Activated naive CD8-positive, alpha-beta T cell treated with anti-CD3 and anti-CD28 coated beads, Interleukin-2, amount 10 ng/mL, durations not matched to agents 7 days and 5 days (primary cell): ENCODE measurements at regions not wholly inside any gene's neighbourhood (a gene's known extent, or its start where the extent isn't known, plus 50 kb on each side); places are given as distances from the start of the nearest gene placed in this dataset.
"Not testable (repeated sequence)": the region's sequence is repeated elsewhere in the genome, so short reads cannot be mapped to it uniquely, and the experiment has no call there.

Experiments
- ATAC-seq: fragments of 150-1000 bp; cut with Tn5 transposase; one replicate; pipeline ENCODE4 v1.10.0; 2021; ENCODE audit warnings: low read depth, moderate library complexity
- POLR2A ChIA-PET: fragments of 350-600 bp; sonication (Branson Sonifier 250); formaldehyde crosslinking; loops from one replicate; lab custom pipeline; 2021; ENCODE audit warnings: antibody characterized with exemption; lab: Charles Lee
- DNase-seq: peaks from one replicate; pipeline ENCODE4 v3.0.0; 2021
- H3K27ac Mint-ChIP-seq: one replicate; pipeline ENCODE4 v1.8.0; 2022; ENCODE audit warnings: mild to moderate bottlenecking, mixed read lengths
- H3K27me3 Mint-ChIP-seq: one replicate; pipeline ENCODE4 v1.8.0; 2022; ENCODE audit warnings: mild to moderate bottlenecking, moderate library complexity, mixed read lengths
- H3K36me3 Mint-ChIP-seq: one replicate; pipeline ENCODE4 v1.8.0; 2021; ENCODE audit warnings: mild to moderate bottlenecking, mixed read lengths
- H3K4me1 Mint-ChIP-seq: one replicate; pipeline ENCODE4 v1.8.0; 2021; ENCODE audit warnings: mixed read lengths
- H3K4me3 Mint-ChIP-seq: one replicate; pipeline ENCODE4 v1.8.0; 2022; ENCODE audit warnings: mild to moderate bottlenecking, moderate library complexity, mixed read lengths
- H3K9me3 Mint-ChIP-seq: one replicate; pipeline ENCODE4 v1.8.0; 2021; ENCODE audit warnings: mixed read lengths

DNA sequence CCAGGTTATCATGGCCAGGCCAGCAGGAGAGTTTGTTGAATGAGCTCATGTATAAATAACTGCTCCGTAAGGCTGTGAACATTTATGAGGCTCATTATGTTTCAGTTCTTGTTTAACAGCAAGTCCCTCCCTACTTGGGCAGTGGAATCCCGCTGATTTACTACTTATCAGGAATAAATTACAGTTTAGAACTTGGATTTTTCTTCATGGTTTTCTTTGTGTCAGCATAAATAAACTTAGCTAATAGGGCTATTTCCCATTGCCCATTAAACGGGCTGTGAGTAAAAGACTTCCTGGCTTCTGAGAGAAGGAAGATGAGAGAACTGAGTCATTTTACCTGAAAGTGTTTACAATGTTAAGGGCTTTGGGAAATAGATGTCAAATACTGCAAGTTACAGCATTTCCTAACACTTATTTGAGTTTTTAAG is 701.6 kb upstream of the ANKRD30A start:
- Mint-ChIP-seq H3K27me3 (no peaks in the 10 kb centered on the region), H3K36me3 (no peaks in the 10 kb centered on the region), H3K4me3 (no peak overlapping the region), H3K9me3 (peaks cover 2% of the 10 kb centered on the region), H3K27ac (no peak overlapping the region), H3K4me1 (no peaks in the 10 kb centered on the region)
- POLR2A ChIA-PET = no interaction called here
- ATAC-seq = no peak
- no peak for DNase-seq

DNA sequence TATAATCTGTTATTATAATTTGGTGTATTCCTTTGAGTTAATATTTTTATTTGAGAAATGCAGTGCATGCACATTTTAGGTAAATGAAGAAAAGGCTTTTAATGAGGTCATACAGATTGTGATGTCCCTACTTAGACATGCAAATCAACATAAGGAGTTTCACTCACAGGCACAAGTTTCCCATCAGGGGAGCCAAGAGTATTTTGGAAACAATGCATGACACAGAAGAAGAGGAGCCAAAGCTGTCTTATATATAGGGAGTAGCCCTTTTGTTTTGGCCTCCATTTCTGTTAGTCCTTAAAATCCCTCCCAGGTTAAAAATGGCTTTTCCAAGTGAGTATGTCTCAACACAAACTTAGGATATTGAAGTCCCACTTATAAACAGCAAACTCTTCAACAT is 703.4 kb upstream of the ANKRD30A start:
- Mint-ChIP-seq H3K36me3 (no peaks in the 10 kb centered on the region), H3K27me3 (no peaks in the 10 kb centered on the region), H3K4me1 (no peaks in the 10 kb centered on the region), H3K4me3 (no peak overlapping the region), H3K9me3 (peaks cover 1% of the 10 kb centered on the region), H3K27ac (no peak overlapping the region)
- POLR2A ChIA-PET = no interaction called here
- DNase-seq (no peak), ATAC-seq (no peak)

DNA sequence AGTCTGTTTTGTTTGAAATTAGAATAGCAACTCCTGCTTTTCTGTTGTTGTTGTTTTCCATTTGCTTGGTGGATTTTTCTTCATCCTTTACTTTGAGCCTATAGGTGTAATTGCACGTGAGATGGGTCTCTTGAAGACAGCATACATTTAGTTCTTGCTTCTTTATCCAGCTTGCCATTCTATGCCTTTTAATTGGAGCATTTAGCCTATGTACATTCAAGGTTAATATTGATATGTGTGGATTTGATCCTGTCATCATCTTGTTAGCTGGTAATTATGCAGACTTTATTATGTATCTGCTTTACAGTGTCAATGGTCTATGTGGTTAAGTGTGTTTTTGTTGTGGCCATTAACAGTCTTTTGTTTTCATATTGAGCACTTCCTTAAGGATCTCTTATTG is 708.9 kb upstream of the ANKRD30A start:
- ATAC-seq = no peak
- no peak for DNase-seq
- Mint-ChIP-seq H3K36me3 (no peaks in the 10 kb centered on the region), H3K4me1 (no peaks in the 10 kb centered on the region), H3K27me3 (no peaks in the 10 kb centered on the region), H3K9me3 (peaks cover 8% of the 10 kb centered on the region), H3K4me3 (no peak overlapping the region), H3K27ac (no peak overlapping the region)
- POLR2A ChIA-PET = no interaction called here

GRCh38 chr10:36412942-36413341 is 712.5 kb upstream of the ANKRD30A start:
- H3K4me3 Mint-ChIP-seq = no peak overlapping the region
- POLR2A ChIA-PET = no interaction called here
- DNase-seq (no peak), ATAC-seq (no peak)
- no peaks in the 10 kb centered on the region for H3K36me3 Mint-ChIP-seq
- H3K4me1 Mint-ChIP-seq = no peaks in the 10 kb centered on the region
- H3K9me3 Mint-ChIP-seq = peaks cover 8% of the 10 kb centered on the region
- H3K27me3 Mint-ChIP-seq = no peaks in the 10 kb centered on the region
- no peak overlapping the region for H3K27ac Mint-ChIP-seq

DNA sequence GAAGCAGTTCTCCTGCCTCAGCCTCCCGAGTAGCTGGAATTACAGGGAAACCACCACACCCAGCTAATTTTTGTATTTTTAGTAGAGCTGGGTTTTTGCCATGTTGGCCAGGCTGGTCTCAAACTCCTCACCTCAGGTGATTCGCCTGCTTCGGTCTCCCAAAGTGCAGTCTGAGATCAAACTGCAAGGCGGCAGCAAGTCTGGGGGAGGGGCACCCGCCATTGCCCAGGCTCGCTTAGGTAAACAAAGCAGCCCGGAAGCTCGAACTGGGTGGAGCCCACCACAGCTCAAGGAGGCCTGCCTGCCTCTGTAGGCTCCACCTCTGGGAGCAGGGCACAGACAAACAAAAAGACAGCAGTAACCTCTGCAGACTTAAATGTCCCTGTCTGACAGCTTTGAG is 725.2 kb upstream of the ANKRD30A start:
- ATAC-seq, H3K27me3 Mint-ChIP-seq, DNase-seq, H3K4me1 Mint-ChIP-seq, H3K36me3 Mint-ChIP-seq, H3K27ac Mint-ChIP-seq, H3K9me3 Mint-ChIP-seq, H3K4me3 Mint-ChIP-seq, POLR2A ChIA-PET: not testable (repeated sequence)

GRCh38 chr10:36393801-36394200 is 731.6 kb upstream of the ANKRD30A start:
- no peaks in the 10 kb centered on the region for H3K27me3 Mint-ChIP-seq
- no peaks in the 10 kb centered on the region for H3K36me3 Mint-ChIP-seq
- H3K4me3 Mint-ChIP-seq = no peak overlapping the region

GRCh38 chr10:36391405-36391804 is 734.0 kb upstream of the ANKRD30A start:
- Mint-ChIP-seq H3K4me3 (no peak overlapping the region), H3K9me3 (peaks cover 4% of the 10 kb centered on the region), H3K27me3 (no peaks in the 10 kb centered on the region), H3K4me1 (no peaks in the 10 kb centered on the region), H3K36me3 (no peaks in the 10 kb centered on the region), H3K27ac (no peak overlapping the region)
- no peak for DNase-seq
- POLR2A ChIA-PET = no interaction called here
- no peak for ATAC-seq

More at GRCh38 chr10:36393801-36394200, 731.6 kb upstream of the ANKRD30A start:
- DNase-seq = no peak
- Mint-ChIP-seq H3K27ac (no peak overlapping the region), H3K9me3 (peaks cover 2% of the 10 kb centered on the region), H3K4me1 (no peaks in the 10 kb centered on the region)
- no peak for ATAC-seq
- POLR2A ChIA-PET = no interaction called here

DNA sequence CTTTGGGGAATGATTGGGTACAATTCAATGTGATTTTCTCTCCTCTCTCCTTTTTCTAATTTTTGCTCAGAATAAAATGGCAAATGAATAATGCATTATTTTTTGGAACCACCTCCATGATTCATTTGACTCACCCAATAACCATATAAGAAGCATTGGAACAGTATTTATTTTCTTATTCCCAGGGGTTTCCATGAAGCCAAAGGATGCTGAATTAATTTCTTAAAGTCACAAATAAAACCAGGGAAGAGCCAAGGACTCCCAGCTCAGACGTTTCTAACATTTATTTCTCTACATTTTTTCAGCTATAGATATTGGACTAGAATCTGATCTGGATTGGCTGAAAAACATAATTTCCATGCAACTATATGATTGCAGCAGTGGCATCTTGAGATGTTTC is 735.2 kb upstream of the ANKRD30A start:
- POLR2A ChIA-PET = no interaction called here
- Mint-ChIP-seq H3K9me3 (peaks cover 4% of the 10 kb centered on the region), H3K4me3 (no peak overlapping the region), H3K36me3 (no peaks in the 10 kb centered on the region), H3K27me3 (no peaks in the 10 kb centered on the region), H3K27ac (no peak overlapping the region), H3K4me1 (no peaks in the 10 kb centered on the region)
- no peak for ATAC-seq
- no peak for DNase-seq

- no peaks in the 10 kb centered on the region for H3K27me3 Mint-ChIP-seq
- no peak overlapping the region for H3K27ac Mint-ChIP-seq
- H3K9me3 Mint-ChIP-seq = peaks cover 4% of the 10 kb centered on the region
- DNase-seq (no peak), ATAC-seq (no peak)
- H3K36me3 Mint-ChIP-seq = no peaks in the 10 kb centered on the region
- H3K4me1 Mint-ChIP-seq = no peaks in the 10 kb centered on the region
- POLR2A ChIA-PET = no interaction called here
- H3K4me3 Mint-ChIP-seq = no peak overlapping the region
Measured at GRCh38 chr10:36388166-36388565, 737.2 kb upstream of the ANKRD30A start.

- no peak for DNase-seq
- Mint-ChIP-seq H3K36me3 (no peaks in the 10 kb centered on the region), H3K4me3 (no peak overlapping the region), H3K4me1 (no peaks in the 10 kb centered on the region), H3K27me3 (no peaks in the 10 kb centered on the region), H3K9me3 (peaks cover 4% of the 10 kb centered on the region), H3K27ac (no peak overlapping the region)
- ATAC-seq = no peak
- POLR2A ChIA-PET = no interaction called here
Measured at GRCh38 chr10:36385693-36386092, 739.7 kb upstream of the ANKRD30A start.

DNA sequence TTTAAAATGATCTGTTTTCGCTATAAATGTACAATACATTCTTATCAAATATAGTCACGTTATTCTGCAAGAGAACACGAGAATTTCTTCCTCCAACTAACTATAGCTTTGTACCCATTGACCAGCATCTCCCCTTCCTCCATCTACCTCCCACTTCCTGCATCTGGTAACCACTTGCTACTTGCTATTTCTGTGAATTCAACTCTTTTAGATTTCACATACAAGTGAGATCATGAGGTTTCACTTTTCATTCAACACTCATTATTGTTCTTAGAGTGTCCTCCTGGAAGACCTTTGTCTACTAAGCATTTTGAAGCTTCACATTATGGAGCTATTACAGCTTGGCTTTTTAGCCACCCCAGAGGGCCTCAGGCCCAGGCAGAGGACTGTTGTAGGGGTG is 741.3 kb upstream of the FZD8 start:
- Mint-ChIP-seq H3K9me3 (peaks cover 3% of the 10 kb centered on the region), H3K27me3 (no peaks in the 10 kb centered on the region), H3K27ac (no peak overlapping the region), H3K36me3 (no peaks in the 10 kb centered on the region), H3K4me1 (no peaks in the 10 kb centered on the region), H3K4me3 (no peak overlapping the region)
- ATAC-seq (no peak), DNase-seq (no peak)
- POLR2A ChIA-PET = no interaction called here

DNA sequence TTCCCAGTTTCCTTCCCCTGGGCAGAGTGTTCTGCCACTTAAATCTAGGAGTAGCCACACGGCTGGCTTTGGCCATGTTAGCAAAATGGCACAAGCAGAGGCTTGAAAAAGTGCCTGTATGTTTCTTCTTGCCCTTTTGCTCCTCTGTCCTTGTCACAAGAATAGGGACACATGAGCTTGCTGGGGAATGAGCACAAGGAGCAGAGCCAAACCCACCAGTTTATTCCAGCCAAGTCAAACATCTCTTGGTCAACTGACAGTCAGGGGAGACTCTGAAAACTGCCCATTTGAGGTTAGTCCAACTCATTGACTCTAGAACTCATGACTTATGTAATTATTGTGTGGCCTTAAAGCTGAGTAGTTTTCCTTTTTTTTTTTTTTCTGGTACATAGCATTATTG is 739.7 kb upstream of the FZD8 start:
- no peak overlapping the region for H3K27ac Mint-ChIP-seq
- no peaks in the 10 kb centered on the region for H3K27me3 Mint-ChIP-seq
- peaks cover 3% of the 10 kb centered on the region for H3K9me3 Mint-ChIP-seq
- ATAC-seq = no peak
- DNase-seq = no peak
- no peak overlapping the region for H3K4me3 Mint-ChIP-seq
- no peaks in the 10 kb centered on the region for H3K36me3 Mint-ChIP-seq
- POLR2A ChIA-PET = no interaction called here
- H3K4me1 Mint-ChIP-seq = no peaks in the 10 kb centered on the region

GRCh38 chr10:36380538-36380937 is 738.4 kb upstream of the FZD8 start:
- Mint-ChIP-seq H3K4me1 (no peaks in the 10 kb centered on the region), H3K4me3 (no peak overlapping the region), H3K36me3 (no peaks in the 10 kb centered on the region), H3K27ac (no peak overlapping the region), H3K27me3 (no peaks in the 10 kb centered on the region), H3K9me3 (peaks cover 3% of the 10 kb centered on the region)
- no peak for ATAC-seq
- no peak for DNase-seq
- POLR2A ChIA-PET = no interaction called here

- Mint-ChIP-seq H3K9me3 (peaks cover 8% of the 10 kb centered on the region), H3K4me3 (no peak overlapping the region), H3K4me1 (no peaks in the 10 kb centered on the region), H3K27me3 (no peaks in the 10 kb centered on the region), H3K36me3 (no peaks in the 10 kb centered on the region), H3K27ac (no peak overlapping the region)
- no peak for ATAC-seq
- POLR2A ChIA-PET = no interaction called here
- DNase-seq = no peak
Measured at GRCh38 chr10:36375107-36375506, 733.0 kb upstream of the FZD8 start.

DNA sequence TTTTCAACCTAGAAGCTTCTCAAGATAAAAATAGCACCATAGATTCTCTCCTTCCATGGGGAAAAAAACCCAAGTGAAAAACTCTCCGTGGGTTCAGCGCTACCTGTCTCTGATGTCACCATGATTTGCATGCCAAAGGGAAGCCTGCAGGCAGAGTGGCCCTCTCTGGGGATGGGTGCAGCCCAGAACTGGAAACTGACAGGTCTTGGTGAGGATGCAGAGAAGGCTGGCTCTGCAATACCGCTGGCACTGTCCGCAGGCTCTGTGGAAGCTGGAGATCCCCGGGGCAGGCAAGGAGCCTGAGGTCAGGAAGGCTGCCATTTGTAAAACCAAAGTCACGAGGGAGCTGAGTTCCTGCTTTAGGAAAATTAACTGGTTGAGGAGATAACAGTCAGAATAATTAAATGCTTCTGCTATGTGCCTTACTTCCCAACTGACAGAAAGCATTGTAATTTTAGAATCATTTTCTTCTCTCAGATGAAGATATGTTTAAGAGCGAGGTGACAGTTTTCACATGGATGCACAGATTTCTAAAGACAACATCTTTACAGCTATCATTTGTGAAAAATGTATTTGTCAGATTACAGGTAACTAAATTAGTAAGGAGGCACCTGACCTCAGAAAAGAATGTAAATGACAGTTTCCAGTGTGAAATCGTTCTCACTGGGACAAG is 731.5 kb upstream of the FZD8 start:
- H3K27me3 Mint-ChIP-seq = no peaks in the 10 kb centered on the region
- no peak overlapping the region for H3K4me3 Mint-ChIP-seq
- no peaks in the 10 kb centered on the region for H3K4me1 Mint-ChIP-seq
- H3K36me3 Mint-ChIP-seq = no peaks in the 10 kb centered on the region
- POLR2A ChIA-PET = no interaction called here
- H3K27ac Mint-ChIP-seq = no peak overlapping the region
- DNase-seq (no peak), ATAC-seq (no peak)
- peaks cover 5% of the 10 kb centered on the region for H3K9me3 Mint-ChIP-seq
